Right ventricle myocardium inferior (tissue), 1 donor: ENCODE measurements at regions not wholly inside any gene's neighbourhood (a gene's known extent, or its start where the extent isn't known, plus 50 kb on each side); places are given as distances from the start of the nearest gene placed in this dataset.

Experiments
- ATAC-seq: fragments of 200-7000 bp; cut with Tn5 transposase; one replicate; pipeline ENCODE4 v1.9.1; 2020; ENCODE audit warnings: mild to moderate bottlenecking, moderate library complexity
- DNase-seq: peaks from one replicate; pipeline ENCODE4 v3.0.0; 2021; ENCODE audit errors: missing footprints
- intact Hi-C: fragments of 100-400 bp; cut with DNase I; formaldehyde crosslinking; loops from one replicate; pipeline ENCODE4 v1.11.0; 2022
- donor health status: DM: no; HTN: yes; CAD: no; lungs with severe emphysema.

DNA sequence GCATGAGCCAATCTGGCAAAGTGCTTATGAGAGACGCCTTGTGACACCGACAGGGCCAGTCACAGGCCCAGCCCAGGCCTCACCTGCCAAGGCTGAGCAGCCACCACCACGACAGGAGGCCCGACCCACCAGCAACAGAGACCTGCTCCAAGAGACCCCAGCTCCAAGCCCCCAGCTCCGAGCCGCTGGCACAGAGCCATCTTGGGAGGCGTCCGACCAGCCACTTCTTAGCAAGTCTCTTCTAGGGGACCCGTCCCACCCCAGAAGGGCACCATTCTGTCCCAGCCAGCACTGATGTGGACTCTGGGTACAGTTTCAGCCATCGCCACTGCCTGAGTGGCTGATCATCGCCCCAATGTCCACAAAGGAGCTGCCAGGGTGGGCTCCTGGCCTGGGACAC is 290.7 kb upstream of the SALL3 start:
- ATAC-seq (no peak), DNase-seq (no peak)
- intact Hi-C loops = no loop called here

DNA sequence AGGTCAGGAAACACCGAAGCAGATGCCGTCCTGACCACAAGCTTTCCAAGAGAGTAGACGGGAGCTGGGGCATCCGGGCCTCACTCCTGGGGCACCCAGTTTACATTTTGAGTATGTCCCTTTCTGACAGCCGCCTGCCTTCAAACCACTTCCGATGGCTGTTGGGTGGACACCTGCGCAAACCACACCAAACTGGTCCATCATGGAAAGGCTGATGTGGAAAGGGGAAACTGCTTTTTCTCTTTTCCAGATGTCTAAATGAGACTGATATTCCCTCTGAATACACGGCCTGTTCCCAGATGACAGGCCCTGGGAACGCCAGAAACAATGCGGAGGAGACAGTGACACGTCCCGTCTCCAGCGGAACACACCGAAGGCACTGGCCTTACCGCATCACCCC is 290.0 kb upstream of the SALL3 start:
- intact Hi-C loops = no loop called here
- DNase-seq (no peak), ATAC-seq (no peak)

DNA sequence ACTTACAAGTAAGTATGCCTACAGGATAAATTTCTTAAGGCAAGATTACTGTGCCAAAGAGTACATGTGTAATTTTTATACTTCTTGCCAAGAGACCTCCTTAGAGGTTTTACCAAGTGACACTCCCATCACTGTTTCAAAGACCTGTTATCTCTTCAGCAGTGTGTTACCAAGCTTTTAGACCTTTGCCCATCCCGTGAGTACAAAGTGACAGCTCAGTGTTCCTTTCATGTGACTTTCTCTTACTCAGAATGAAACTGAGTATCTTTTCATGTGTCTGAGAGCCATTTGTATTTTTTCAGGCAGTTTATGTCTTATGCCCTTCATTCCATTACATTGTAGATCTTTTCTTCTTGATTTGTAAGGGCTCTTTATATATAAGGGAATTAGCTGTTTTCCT is 287.5 kb upstream of the SALL3 start:
- DNase-seq = no peak
- no peak for ATAC-seq
- intact Hi-C loops = no loop called here

DNA sequence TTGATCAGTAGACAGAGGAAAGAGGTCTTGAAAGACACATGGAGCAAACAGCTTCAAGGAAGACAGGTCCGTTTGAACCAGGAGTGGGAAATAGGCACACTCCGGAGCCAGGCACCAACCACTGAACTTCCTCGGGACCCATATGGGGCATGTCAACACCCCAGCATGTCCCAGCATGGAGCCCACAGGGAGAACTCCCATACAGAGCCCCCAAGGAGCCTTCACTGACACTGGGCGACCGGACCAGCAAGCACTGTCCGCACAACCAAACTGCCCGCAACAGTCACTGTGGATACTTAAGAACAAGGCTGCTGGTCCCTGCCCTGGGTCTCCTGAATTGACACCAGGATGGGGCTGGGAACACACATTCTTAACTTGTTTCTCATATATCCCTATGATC is 286.2 kb upstream of the SALL3 start:
- no peak for ATAC-seq
- DNase-seq = no peak
- intact Hi-C loops = no loop called here

DNA sequence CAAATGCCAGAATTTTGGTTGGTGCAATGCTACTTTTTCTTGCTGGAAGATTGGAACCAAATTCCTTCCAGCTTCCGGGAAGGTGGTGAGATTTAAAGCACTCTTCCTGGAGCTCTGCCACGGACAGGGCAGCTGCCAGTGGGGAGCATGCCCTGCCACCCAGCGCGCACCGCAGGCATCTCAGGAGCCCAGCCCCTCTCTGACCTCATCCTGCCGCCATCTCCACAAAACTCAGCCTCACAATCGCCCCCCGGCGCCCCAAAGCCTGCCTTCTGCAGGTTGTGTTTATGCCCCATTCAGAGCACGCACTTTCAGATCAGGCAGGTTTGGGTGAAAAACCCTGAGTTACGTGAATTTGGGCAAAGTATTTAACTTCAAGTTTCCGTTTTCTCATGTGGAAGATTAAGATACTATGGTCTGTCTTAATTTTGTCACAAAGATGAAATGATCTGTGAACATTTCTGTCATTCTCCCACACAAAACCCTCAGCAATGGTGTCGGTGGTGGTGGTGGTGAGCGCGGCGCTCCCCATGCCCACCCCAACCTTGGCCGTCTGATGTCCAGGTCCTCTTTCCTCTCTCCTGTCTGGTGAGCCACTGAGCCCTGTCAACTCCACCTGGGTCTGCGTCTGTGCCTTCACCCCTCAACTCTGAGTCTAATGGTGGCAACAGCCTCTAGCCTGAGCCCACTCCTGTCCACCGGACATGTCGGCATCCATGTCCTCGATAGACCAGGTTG is 282.8 kb upstream of the SALL3 start:
- DNase-seq (no peak), ATAC-seq (no peak)
- intact Hi-C loops = no loop called here

DNA sequence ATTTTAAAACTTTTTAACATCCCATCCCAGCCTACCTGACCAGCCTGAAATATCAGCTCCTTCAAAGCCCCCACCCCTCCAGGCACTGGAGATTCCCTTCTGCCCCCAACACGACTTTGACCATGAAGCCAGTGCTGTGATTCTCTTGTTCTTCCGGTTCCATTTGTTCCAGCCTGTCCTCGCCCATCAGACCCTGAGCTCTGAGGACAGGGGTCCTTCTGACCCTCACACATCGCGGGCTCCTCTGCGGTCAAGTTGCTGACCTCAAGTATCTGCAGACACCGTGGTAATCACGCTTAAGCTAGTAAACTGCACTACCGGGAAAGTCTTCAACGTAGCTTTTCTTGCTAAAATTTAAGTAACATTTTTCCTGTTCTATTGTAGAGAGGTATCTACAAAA is 282.2 kb upstream of the SALL3 start:
- intact Hi-C loops = no loop called here
- ATAC-seq = no peak
- no peak for DNase-seq

DNA sequence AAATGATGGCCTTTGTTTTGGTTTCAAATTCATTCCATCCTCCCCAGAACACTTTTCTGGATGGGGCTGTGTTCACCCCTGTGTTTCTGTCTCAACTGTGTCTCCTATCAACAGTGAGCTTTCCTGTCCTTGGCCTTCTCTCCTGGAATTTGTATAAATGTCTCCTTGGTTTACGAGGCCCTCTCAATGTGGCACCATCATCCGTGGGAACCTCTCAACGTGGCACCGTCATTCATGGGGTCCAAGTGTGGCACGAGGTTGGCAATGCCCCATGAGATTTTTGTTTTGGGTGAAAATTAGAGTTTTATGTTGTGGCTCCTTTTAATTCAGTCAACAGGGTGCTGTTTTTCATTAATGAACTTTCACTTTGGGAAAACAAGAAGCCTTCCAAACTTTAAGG is 280.7 kb upstream of the SALL3 start:
- intact Hi-C loops = no loop called here
- ATAC-seq (no peak), DNase-seq (no peak)

DNA sequence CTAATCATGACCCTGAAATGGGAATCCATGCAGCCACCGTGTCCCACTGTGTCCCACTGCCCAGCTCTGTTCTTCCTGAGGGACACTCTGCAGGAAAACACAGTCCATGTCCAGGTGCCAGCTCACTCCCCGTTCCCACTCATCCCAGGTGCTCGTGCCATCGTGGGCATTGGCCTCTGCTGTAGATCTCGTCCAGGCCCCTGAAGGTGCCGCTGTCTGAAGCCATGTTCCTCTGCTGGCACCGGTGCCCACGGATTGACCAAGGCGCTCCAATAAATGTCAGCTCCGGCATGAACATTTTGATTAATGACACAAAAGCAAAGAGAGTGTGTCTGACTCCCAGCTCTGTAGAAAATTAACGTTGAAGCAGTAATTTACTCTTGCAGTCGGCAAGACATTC is 280.1 kb upstream of the SALL3 start:
- DNase-seq (no peak), ATAC-seq (no peak)
- intact Hi-C loops = no loop called here

DNA sequence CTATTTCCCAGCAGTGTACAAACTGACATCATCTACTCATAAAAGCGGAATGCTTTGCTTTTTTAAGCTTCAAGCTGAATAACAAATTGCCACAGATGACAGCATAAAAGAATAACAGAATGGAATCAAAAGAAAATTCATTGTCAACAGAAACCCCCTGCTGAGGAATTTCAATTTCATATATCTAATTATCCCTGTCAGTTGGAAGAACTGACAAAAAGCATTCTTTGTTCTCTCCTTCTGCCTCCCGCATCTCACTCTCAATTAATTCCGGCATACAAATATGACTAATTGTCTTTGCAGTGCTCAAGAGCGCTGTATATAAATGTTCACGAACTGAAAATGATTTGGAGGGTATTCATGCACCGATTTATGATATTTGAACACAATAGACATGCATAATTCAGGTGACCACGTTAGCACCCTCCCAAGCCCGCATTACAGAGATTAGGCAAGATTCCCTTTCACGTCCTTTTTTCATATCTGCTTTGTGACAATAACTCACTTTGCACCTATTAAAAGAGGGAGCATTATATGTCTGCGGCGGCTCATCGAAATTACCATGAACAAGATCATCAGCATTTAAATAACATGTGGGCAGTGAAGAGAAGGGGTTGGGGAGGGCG is 277.7 kb upstream of the SALL3 start:
- intact Hi-C loops = no loop called here
- no peak for DNase-seq
- ATAC-seq = no peak

DNA sequence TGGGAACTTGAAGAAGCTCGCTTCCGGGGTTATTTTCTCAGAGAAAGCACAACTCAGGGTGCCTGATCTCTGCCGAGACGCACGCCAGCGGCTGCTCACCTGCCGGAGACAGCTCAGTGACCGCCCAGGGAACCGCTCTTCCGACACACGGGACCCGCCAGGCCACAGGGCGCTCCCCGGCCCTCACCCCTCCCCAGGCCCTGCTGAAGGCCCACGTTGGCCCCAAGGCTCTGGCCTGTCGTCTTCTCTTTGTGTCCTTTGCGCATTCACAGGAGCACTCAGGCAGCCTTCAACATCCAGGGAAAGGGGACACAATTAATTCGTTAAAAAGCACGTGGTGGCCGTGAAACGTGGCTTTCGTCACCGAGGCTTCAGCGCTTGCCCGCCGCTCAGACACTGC is 276.3 kb upstream of the SALL3 start:
- intact Hi-C loops = no loop called here
- no peak for ATAC-seq
- no peak for DNase-seq

DNA sequence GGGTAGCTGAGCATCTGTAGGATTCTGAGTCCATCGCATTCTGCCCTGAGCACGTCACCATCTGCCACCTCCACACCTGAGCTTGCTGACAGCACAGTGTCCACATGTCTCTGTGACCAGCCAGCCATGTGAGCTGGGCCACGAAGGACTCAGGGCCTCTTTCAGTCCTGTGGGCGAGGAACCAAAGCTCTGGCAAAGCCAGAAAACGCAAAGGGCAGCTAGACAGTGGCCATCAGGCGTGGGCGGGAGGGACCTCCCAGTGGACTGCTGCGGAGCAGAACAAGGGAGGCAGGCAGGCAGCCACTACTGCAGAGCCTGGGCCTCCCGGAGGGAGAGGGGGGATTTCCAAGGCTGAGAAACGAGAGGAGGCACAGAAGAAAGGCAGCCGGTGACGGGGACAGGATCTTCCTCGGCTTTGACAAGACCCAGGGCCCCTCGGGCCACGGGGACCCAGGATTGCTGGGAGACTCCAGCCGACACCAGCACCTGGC is 274.6 kb upstream of the SALL3 start:
- intact Hi-C loops = no loop called here
- ATAC-seq = no peak
- DNase-seq = no peak

DNA sequence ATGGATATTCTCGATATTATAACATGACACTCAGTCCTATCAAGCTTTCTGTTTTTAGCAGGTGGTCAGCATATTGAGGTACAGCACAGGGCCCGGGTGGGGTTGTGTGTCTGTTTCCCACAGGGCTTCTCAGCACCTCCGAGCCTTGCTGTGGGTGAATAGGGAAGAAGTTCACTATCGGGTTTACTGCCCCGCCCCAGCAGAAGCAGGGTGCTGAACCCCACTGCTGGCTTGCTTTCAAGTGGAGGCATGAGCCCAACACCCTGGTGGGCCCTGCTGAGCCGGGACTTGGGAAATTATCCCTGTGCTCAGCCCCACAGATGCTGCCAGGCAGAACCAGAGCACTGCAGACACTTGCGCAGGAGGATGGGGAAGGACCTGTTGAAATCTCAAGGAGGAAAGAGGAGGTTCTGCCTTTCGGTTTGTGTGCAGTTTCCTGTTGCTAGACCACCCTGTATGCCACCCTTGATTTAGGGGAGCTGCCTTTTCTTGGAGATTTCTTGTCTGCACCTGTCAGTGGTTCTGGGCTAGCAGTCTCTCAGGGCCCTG is 270.3 kb upstream of the SALL3 start:
- intact Hi-C loops = no loop called here
- ATAC-seq (no peak), DNase-seq (no peak)

DNA sequence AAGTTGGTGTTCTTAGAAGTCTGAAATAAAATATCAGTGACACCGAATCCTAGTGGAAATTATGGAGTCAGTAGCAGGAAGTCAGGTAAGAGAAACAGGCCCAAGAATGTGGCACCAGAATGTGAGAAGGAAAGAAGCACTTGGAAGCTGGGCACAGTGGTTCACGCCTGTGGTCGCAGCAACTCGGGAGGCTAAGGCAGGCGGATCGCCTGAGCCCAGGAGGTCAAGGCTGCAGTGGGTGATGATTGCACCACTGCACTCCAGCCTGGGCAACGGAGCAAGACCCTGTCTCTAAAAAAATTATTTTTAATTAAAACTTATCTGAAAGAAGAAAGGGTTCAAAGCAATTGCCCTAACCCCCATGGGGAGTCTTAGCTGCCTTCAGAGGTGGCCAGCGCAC is 268.3 kb upstream of the SALL3 start:
- DNase-seq (no peak), ATAC-seq (no peak)
- intact Hi-C loops = no loop called here

DNA sequence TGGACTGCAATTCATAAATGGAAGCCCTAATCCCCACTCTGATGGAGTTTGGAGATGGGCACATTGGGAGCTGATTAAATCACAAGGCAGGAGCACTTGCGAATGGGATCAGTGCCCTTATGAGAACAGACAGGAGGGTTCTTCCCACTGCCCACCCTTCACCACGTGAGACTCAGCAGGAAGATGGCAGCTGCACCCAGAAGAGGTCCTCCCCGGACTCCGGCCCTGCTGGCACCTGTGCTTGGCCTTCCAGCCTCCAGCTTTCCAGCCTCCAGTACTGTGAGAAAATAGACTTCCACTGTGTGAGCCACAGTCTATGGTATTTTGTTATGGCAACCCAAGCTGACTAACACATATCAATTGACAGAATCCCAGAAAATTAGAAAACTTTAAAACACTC is 267.6 kb upstream of the SALL3 start:
- DNase-seq (no peak), ATAC-seq (no peak)
- intact Hi-C loops = no loop called here

DNA sequence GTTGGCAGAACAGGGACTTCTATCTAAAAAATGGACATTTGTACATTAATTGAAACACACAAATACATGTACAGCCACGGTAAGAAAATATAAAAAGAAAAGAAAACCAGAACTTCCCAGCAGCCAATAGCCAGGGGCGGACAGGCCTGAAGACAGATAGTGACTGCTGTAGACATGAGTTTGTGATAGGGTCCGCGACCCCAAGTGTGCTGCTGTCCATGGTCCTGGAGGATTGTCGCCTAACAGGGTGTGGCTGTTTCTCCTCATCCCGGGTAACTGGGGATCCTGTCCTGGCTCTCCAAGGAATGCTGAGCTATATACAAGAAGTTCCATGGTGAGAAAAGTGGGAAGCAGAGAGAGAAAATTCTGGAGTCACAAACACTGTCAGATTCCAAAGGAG is 266.5 kb upstream of the SALL3 start:
- intact Hi-C loops = no loop called here
- ATAC-seq (no peak), DNase-seq (no peak)

DNA sequence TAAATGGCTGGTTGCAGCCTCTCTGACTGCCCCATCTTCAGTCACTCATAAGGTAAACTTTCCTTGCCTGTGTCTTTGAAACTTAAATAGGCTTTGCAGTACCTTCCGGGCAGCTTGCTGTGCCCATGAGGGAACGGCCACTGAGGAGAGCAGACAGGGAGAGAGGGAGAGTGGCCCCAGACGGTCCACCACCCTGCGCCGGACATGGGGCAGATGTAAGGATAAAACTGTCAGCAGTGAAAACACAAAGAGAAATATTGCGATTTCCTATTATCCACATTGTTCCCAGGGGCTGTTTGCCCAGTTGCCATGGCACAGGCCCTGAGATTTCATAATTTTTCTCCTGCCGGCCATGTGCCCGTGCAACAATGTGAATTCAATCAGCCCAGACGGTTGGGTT is 265.9 kb upstream of the SALL3 start:
- DNase-seq (no peak), ATAC-seq (no peak)
- intact Hi-C loops = no loop called here

DNA sequence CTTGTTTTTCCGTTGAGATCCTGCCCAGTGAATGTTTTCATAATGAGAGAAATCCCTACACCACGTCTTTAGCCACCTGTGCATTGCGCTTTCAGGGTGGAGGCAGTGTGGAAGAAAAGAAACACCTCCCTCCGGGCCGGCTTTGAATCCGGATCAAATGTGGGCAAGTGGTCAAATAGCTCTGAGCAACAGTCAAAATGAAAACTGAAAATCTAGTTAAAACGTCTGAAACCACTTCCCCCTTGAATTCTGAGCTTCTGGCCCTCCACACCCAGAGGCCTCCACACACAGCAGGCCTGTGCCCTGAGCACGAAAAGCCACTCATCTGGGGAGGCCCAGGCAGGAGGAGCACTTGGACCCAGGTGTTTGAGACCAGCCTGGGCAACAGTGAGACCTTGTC is 263.6 kb upstream of the SALL3 start:
- intact Hi-C loops = no loop called here
- DNase-seq (no peak), ATAC-seq (no peak)

DNA sequence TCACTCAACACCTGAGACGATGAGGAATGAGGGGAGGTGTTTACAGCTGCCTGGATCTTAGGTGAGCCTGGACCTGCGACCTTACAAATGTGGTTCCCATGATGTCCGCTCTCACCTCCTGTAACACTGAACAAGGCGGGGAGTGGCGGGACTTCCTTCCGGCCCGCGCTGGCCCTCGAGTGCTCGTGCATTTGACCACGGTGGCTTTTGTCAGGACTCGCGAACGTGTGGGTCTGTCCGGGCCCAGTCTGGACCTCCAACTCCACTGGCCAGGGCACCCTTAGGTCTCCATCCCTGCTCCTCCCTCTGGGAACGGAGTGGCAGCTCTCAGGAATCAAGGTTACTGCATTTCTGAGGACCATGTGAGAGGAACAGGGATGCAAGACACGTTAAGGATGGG is 263.0 kb upstream of the SALL3 start:
- intact Hi-C loops = no loop called here
- ATAC-seq = no peak
- DNase-seq = no peak

DNA sequence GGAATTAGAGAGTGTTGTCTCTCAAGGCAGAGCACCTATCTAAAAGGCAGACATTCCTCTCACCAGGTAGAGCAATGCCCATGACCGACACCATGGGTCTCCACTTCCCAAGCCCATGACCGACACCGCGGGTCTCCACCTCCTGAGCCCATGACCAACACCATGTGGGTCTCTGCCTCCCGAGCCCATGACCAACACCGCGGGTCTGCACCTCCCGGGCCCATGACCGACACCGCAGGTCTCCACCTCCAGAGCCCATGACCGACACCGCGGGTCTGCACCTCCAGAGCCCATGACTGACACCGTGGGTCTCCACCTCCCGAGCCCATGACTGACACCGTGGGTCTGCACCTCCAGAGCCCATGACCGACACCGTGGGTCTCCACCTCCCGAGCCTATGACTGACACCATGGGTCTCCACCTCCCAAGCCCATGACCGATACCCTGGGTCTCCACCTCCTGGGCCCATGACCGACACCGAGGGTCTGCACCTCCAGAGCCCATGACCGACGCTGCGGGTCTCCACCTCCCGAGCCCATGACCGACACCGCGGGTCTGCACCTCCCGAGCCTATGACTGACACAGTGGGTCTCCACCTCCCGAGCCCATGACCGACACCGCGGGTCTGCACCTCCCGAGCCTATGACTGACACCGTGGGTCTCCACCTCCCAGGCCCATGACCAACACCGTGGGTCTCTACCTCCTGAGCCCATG is 262.4 kb upstream of the SALL3 start:
- no peak for ATAC-seq
- intact Hi-C loops = no loop called here
- no peak for DNase-seq

DNA sequence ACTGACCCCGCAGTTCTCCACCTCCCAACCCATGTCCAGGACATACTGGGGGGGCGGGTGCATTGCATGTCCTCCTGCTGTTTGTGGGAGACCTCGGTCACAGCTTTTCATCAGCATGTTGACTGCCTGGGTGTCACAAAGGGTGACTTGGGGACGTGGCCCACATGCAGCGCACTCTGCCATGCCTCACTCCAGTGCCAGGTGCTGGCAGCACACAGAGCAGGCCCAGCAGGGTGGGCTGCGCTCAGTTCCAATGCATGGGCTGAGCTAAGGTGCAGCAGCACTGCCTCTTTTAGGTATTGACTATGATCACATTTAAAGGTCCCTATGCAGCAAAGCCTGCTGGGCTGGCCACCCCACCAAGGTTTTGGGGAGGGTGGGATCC is 261.9 kb upstream of the SALL3 start:
- intact Hi-C loops = no loop called here

More for the DNA sequence above, 261.9 kb upstream of the SALL3 start:
- ATAC-seq = no peak
- peak; percentile 11 for DNase-seq
